ENCODE measurements at regions not wholly inside any gene's neighbourhood (a gene's known extent, or its start where the extent isn't known, plus 50 kb on each side); places are given as distances from the start of the nearest gene placed in this dataset.
"Not testable (repeated sequence)": the region's sequence is repeated elsewhere in the genome, so short reads cannot be mapped to it uniquely, and the experiment has no call there.

DNA sequence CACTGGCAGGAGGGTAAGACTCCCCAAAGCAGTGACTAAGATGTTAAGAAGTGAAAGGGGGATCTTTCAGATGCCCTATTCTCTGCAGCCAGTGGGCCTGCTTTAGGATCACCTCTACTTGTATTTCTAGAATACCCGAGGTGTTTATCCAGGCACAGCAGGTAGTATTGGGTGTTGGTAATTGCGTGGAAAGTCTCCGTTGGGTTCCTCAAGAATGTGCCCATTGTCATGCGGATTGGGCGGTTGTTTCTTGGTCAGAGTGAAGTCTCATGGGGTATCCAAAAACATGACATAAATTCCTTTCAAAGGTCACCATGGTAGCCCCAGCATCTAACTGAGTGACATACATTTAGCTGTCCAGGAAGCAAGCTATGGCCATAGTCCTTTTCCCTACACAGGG lies 308.8 kb downstream of the RPIA start:
- Mint-ChIP-seq H3K27me3 (peaks cover 16% of the 10 kb centered on the region), H3K4me3 (no peak overlapping the region), H3K4me1 (no peaks in the 10 kb centered on the region), H3K9me3 (peaks cover 5% of the 10 kb centered on the region), H3K36me3 (ENCODE audit: insufficient read depth) (no peaks in the 10 kb centered on the region), H3K27ac (ENCODE audit: low read depth) (no peak overlapping the region)
- DNase-seq (ENCODE audit: low spot score in 2 of 2) (no peak), ATAC-seq (replicated peaks; ENCODE audit: extremely low read depth, poor library complexity, severe bottlenecking) (no peak)

- not testable (repeated sequence) for ATAC-seq (replicated peaks; ENCODE audit: extremely low read depth, poor library complexity, severe bottlenecking); H3K36me3 Mint-ChIP-seq (ENCODE audit: insufficient read depth); H3K27ac Mint-ChIP-seq (ENCODE audit: low read depth); DNase-seq (ENCODE audit: low spot score in 2 of 2); H3K4me1 Mint-ChIP-seq; H3K4me3 Mint-ChIP-seq; H3K9me3 Mint-ChIP-seq; H3K27me3 Mint-ChIP-seq
Measured at GRCh38 chr2:89004238-89004637, 312.8 kb downstream of the RPIA start.

GRCh38 chr2:89020566-89020965 lies 329.1 kb downstream of the RPIA start:
- DNase-seq (ENCODE audit: low spot score in 2 of 2); H3K27ac Mint-ChIP-seq (ENCODE audit: low read depth); H3K4me3 Mint-ChIP-seq; H3K27me3 Mint-ChIP-seq; H3K4me1 Mint-ChIP-seq; ATAC-seq (replicated peaks; ENCODE audit: extremely low read depth, poor library complexity, severe bottlenecking); H3K36me3 Mint-ChIP-seq (ENCODE audit: insufficient read depth); H3K9me3 Mint-ChIP-seq: not testable (repeated sequence)

GRCh38 chr2:89026296-89026695 lies 334.8 kb downstream of the RPIA start:
- not testable (repeated sequence) for H3K36me3 Mint-ChIP-seq (ENCODE audit: insufficient read depth); DNase-seq (ENCODE audit: low spot score in 2 of 2); ATAC-seq (replicated peaks; ENCODE audit: extremely low read depth, poor library complexity, severe bottlenecking); H3K9me3 Mint-ChIP-seq; H3K27ac Mint-ChIP-seq (ENCODE audit: low read depth); H3K4me1 Mint-ChIP-seq; H3K27me3 Mint-ChIP-seq; H3K4me3 Mint-ChIP-seq

DNA sequence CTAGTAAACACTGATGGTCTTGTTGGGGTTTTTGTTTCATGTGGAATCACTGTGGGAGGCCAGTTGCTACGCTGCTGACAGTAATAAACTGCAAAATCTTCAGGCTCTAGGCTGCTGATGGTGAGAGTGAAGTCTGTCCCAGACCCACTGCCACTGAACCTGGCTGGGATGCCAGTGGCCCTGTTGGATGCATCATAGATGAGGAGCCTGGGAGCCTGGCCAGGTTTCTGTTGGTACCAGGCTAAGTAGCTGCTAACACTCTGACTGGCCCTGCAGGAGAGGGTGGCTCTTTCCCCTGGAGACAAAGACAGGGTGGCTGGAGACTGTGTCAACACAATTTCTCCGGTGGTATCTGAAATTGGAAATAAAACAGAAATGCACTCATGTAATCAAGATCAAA lies 335.6 kb downstream of the RPIA start:
- H3K4me3 Mint-ChIP-seq; H3K4me1 Mint-ChIP-seq; DNase-seq (ENCODE audit: low spot score in 2 of 2); H3K9me3 Mint-ChIP-seq; H3K36me3 Mint-ChIP-seq (ENCODE audit: insufficient read depth); H3K27me3 Mint-ChIP-seq; H3K27ac Mint-ChIP-seq (ENCODE audit: low read depth); ATAC-seq (replicated peaks; ENCODE audit: extremely low read depth, poor library complexity, severe bottlenecking): not testable (repeated sequence)

DNA sequence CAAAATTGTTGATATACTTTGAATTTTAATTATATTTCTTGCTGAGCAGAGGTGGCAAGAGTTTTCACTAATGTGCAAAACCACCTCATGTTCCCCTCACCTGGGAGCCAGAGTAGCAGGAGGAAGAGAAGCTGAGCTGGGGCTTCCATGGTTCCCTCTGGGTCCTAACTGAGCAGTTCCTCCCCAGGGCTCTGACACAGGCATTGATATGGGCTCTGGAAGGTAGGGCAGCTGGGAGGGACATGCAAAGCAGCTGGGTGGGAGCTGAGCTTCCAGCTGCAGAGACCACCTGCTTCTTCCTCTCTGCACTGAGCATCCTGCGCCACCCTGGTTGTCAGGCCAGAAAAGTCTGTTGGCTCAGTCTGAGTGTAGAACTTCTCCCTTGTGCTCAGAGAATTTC lies 336.1 kb downstream of the RPIA start:
- DNase-seq (ENCODE audit: low spot score in 2 of 2); H3K27me3 Mint-ChIP-seq; H3K4me1 Mint-ChIP-seq; ATAC-seq (replicated peaks; ENCODE audit: extremely low read depth, poor library complexity, severe bottlenecking); H3K9me3 Mint-ChIP-seq; H3K36me3 Mint-ChIP-seq (ENCODE audit: insufficient read depth); H3K4me3 Mint-ChIP-seq; H3K27ac Mint-ChIP-seq (ENCODE audit: low read depth): not testable (repeated sequence)

GRCh38 chr2:89029257-89029656 lies 337.8 kb downstream of the RPIA start:
- not testable (repeated sequence) for H3K27me3 Mint-ChIP-seq; H3K4me1 Mint-ChIP-seq; DNase-seq (ENCODE audit: low spot score in 2 of 2); ATAC-seq (replicated peaks; ENCODE audit: extremely low read depth, poor library complexity, severe bottlenecking); H3K9me3 Mint-ChIP-seq; H3K36me3 Mint-ChIP-seq (ENCODE audit: insufficient read depth); H3K4me3 Mint-ChIP-seq; H3K27ac Mint-ChIP-seq (ENCODE audit: low read depth)

- H3K36me3 Mint-ChIP-seq (ENCODE audit: insufficient read depth); H3K27me3 Mint-ChIP-seq; ATAC-seq (replicated peaks; ENCODE audit: extremely low read depth, poor library complexity, severe bottlenecking); H3K4me3 Mint-ChIP-seq; H3K4me1 Mint-ChIP-seq; H3K27ac Mint-ChIP-seq (ENCODE audit: low read depth); H3K9me3 Mint-ChIP-seq; DNase-seq (ENCODE audit: low spot score in 2 of 2): not testable (repeated sequence)
Measured at GRCh38 chr2:89048138-89049066, 356.9 kb downstream of the RPIA start.

DNA sequence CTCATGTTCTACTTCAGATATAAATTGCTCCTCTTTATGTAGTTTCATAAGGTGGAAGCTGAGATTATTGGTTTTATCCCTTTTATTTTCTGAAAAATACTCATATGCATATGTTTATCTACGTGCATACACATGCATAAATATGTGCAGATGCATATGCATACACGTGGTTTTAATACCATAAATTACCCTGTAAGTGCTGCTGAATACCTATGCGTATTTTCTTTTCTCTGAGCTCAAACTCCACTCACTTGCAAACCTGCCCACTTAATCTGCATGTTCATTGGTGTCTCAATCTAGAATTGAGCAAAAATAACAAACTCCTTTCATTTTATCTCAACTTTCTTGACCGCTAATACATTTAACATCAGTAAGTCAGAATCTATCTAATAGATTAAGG lies 367.1 kb downstream of the RPIA start:
- not testable (repeated sequence) for H3K36me3 Mint-ChIP-seq (ENCODE audit: insufficient read depth); H3K27ac Mint-ChIP-seq (ENCODE audit: low read depth); ATAC-seq (replicated peaks; ENCODE audit: extremely low read depth, poor library complexity, severe bottlenecking); DNase-seq (ENCODE audit: low spot score in 2 of 2); H3K9me3 Mint-ChIP-seq; H3K27me3 Mint-ChIP-seq; H3K4me3 Mint-ChIP-seq; H3K4me1 Mint-ChIP-seq

- not testable (repeated sequence) for H3K4me3 Mint-ChIP-seq; H3K27ac Mint-ChIP-seq (ENCODE audit: low read depth); DNase-seq (ENCODE audit: low spot score in 2 of 2); ATAC-seq (replicated peaks; ENCODE audit: extremely low read depth, poor library complexity, severe bottlenecking); H3K9me3 Mint-ChIP-seq; H3K27me3 Mint-ChIP-seq; H3K36me3 Mint-ChIP-seq (ENCODE audit: insufficient read depth); H3K4me1 Mint-ChIP-seq
Measured at GRCh38 chr2:89061174-89061573, 369.7 kb downstream of the RPIA start.

GRCh38 chr2:89076771-89077170 lies 385.3 kb downstream of the RPIA start:
- not testable (repeated sequence) for H3K4me1 Mint-ChIP-seq; H3K4me3 Mint-ChIP-seq; DNase-seq (ENCODE audit: low spot score in 2 of 2); H3K36me3 Mint-ChIP-seq (ENCODE audit: insufficient read depth); H3K9me3 Mint-ChIP-seq; H3K27ac Mint-ChIP-seq (ENCODE audit: low read depth); H3K27me3 Mint-ChIP-seq; ATAC-seq (replicated peaks; ENCODE audit: extremely low read depth, poor library complexity, severe bottlenecking)

- H3K27ac Mint-ChIP-seq (ENCODE audit: low read depth); DNase-seq (ENCODE audit: low spot score in 2 of 2); H3K36me3 Mint-ChIP-seq (ENCODE audit: insufficient read depth); H3K4me3 Mint-ChIP-seq; ATAC-seq (replicated peaks; ENCODE audit: extremely low read depth, poor library complexity, severe bottlenecking); H3K27me3 Mint-ChIP-seq; H3K4me1 Mint-ChIP-seq; H3K9me3 Mint-ChIP-seq: not testable (repeated sequence)
Measured at GRCh38 chr2:89092911-89093310, 401.4 kb downstream of the RPIA start.

- not testable (repeated sequence) for ATAC-seq (replicated peaks; ENCODE audit: extremely low read depth, poor library complexity, severe bottlenecking); H3K9me3 Mint-ChIP-seq; DNase-seq (ENCODE audit: low spot score in 2 of 2); H3K4me1 Mint-ChIP-seq; H3K36me3 Mint-ChIP-seq (ENCODE audit: insufficient read depth); H3K4me3 Mint-ChIP-seq; H3K27ac Mint-ChIP-seq (ENCODE audit: low read depth); H3K27me3 Mint-ChIP-seq
Measured at GRCh38 chr2:89095060-89095459, 403.6 kb downstream of the RPIA start.
